GM21786 (cell line): ENCODE measurements at regions not wholly inside any gene's neighbourhood (a gene's known extent, or its start where the extent isn't known, plus 50 kb on each side); places are given as distances from the start of the nearest gene placed in this dataset.

ENCODE experiments used
- ATAC-seq: cut with Tn5 transposase; IDR thresholded peaks from one replicate; pipeline ENCODE4 v1.9.1; 2021; ENCODE audit not compliant: unreplicated experiment

- no peak for ATAC-seq
Measured at GRCh38 chr7:49247759-49248158, 323.4 kb downstream of the CDC14C start.

GRCh38 chr7:49255054-49255453, 330.7 kb downstream of the CDC14C start:
- ATAC-seq: no peak

GRCh38 chr7:49260538-49260937, 336.2 kb downstream of the CDC14C start:
- ATAC-seq: no peak

GRCh38 chr7:49261928-49262327, 337.6 kb downstream of the CDC14C start:
- ATAC-seq: no peak

- no peak for ATAC-seq
Measured at GRCh38 chr7:49264530-49264929, 340.2 kb downstream of the CDC14C start.

- ATAC-seq: no peak
Measured at GRCh38 chr7:49273897-49274296, 349.6 kb downstream of the CDC14C start.

- no peak for ATAC-seq
Measured at GRCh38 chr7:49279891-49280290, 355.5 kb downstream of the CDC14C start.

- no peak for ATAC-seq
Measured at GRCh38 chr7:49287653-49288052, 363.3 kb downstream of the CDC14C start.

- no peak for ATAC-seq
Measured at GRCh38 chr7:49294611-49295010, 370.3 kb downstream of the CDC14C start.

GRCh38 chr7:49295146-49295545, 370.8 kb downstream of the CDC14C start:
- ATAC-seq: no peak

GRCh38 chr7:49297958-49298357, 373.6 kb downstream of the CDC14C start:
- no peak for ATAC-seq

- no peak for ATAC-seq
Measured at GRCh38 chr7:49308787-49309186, 384.4 kb downstream of the CDC14C start.

- ATAC-seq: no peak
Measured at GRCh38 chr7:49320083-49320482, 395.7 kb downstream of the CDC14C start.

GRCh38 chr7:49321843-49322242, 397.5 kb downstream of the CDC14C start:
- ATAC-seq: no peak

- ATAC-seq: no peak
Measured at GRCh38 chr7:49322476-49322875, 398.1 kb downstream of the CDC14C start.

- no peak for ATAC-seq
Measured at GRCh38 chr7:49324040-49324439, 399.7 kb downstream of the CDC14C start.

- no peak for ATAC-seq
Measured at GRCh38 chr7:49324707-49325106, 400.4 kb downstream of the CDC14C start.

- ATAC-seq: no peak
Measured at GRCh38 chr7:49325571-49325970, 401.2 kb downstream of the CDC14C start.

GRCh38 chr7:49327155-49327554, 402.8 kb downstream of the CDC14C start:
- no peak for ATAC-seq

- peak; percentile 82 for ATAC-seq
Measured at GRCh38 chr7:49333180-49333881, 409.0 kb downstream of the CDC14C start.

- ATAC-seq: no peak
Measured at GRCh38 chr7:49341849-49342248, 417.5 kb downstream of the CDC14C start.

- no peak for ATAC-seq
Measured at GRCh38 chr7:49344556-49344955, 420.2 kb downstream of the CDC14C start.

GRCh38 chr7:49346195-49346899, 422.0 kb downstream of the CDC14C start:
- ATAC-seq: no peak
